HG03378 (cell line): ENCODE measurements at regions not wholly inside any gene's neighbourhood (a gene's known extent, or its start where the extent isn't known, plus 50 kb on each side); places are given as distances from the start of the nearest gene placed in this dataset.

Experiments used
- ATAC-seq: cut with Tn5 transposase; IDR thresholded peaks from one replicate; pipeline ENCODE4 v1.9.1; 2021; ENCODE audit warnings: mild to moderate bottlenecking, moderate library complexity; ENCODE audit not compliant: unreplicated experiment

- ATAC-seq: no peak
Observed at GRCh38 chr1:192943108-192943507, 116.1 kb downstream of the UCHL5 start.

GRCh38 chr1:192943522-192943921 is 115.6 kb downstream of the UCHL5 start:
- no peak for ATAC-seq

- ATAC-seq: no peak
Observed at GRCh38 chr1:192945390-192946130, 113.6 kb downstream of the UCHL5 start.

- no peak for ATAC-seq
Observed at GRCh38 chr1:192949783-192950182, 109.4 kb downstream of the UCHL5 start.

GRCh38 chr1:192950926-192951325 is 108.2 kb downstream of the UCHL5 start:
- ATAC-seq: no peak

- peak; percentile 98 for ATAC-seq
Observed at GRCh38 chr1:192951691-192952460, 107.3 kb downstream of the UCHL5 start.

GRCh38 chr1:192952646-192953045 is 106.5 kb downstream of the UCHL5 start:
- ATAC-seq: no peak

- no peak for ATAC-seq
Observed at GRCh38 chr1:192954705-192955265, 104.4 kb downstream of the UCHL5 start.

- no peak for ATAC-seq
Observed at GRCh38 chr1:192958350-192958749, 100.8 kb downstream of the UCHL5 start.

- ATAC-seq: no peak
Observed at GRCh38 chr1:192958871-192959270, 100.3 kb downstream of the UCHL5 start.

GRCh38 chr1:192959657-192960186 is 99.4 kb downstream of the UCHL5 start:
- no peak for ATAC-seq
